SK-N-DZ (cell line): ENCODE measurements at regions not wholly inside any gene's neighbourhood (a gene's known extent, or its start where the extent isn't known, plus 50 kb on each side); places are given as distances from the start of the nearest gene placed in this dataset.
"Not testable (repeated sequence)": the region's sequence is repeated elsewhere in the genome, so short reads cannot be mapped to it uniquely, and the experiment has no call there.

Experiments used
- DNase-seq: peaks from one replicate; pipeline ENCODE4 v3.0.0-alpha.2; 2015; ENCODE audit warnings: low spot score

DNA sequence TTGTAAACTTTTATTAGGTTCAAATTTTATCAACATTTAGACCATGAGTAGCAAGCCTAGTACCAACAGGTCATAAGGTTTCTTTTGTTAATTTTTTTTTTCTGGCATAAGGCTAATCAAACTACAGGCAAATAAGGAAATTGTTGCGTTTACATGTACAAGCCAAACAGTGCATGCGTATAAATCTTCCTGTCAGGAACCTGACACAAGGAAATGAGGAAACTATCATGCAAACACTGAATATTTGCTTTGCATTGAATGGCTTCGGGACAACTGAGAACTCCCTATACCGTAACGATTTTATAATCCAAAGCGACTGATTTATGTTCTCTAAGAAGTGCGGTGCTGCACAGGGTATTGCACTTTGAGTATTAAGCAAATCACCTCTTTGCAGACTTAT, 133.0 kb upstream of the TRPC4 start:
- DNase-seq, result no peak

DNA sequence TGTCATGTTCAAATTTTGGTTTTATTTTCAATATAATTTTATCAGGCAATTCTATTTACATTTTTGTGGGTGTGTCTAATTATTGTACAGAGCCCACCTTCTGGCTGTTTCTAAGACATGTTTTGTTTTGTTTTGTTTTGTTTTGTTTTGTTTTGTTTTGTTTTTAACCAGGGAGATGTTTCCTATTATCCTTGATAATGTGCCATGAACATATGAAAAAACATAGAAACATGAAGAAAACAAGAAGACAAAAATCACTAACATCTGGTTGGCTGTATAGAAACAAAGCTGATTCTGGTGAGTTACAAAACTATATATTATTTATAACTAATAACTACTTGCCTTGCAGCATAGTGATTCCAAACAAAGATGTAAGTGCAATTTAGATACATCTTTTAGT, 128.1 kb upstream of the TRPC4 start:
- no peak for DNase-seq

DNA sequence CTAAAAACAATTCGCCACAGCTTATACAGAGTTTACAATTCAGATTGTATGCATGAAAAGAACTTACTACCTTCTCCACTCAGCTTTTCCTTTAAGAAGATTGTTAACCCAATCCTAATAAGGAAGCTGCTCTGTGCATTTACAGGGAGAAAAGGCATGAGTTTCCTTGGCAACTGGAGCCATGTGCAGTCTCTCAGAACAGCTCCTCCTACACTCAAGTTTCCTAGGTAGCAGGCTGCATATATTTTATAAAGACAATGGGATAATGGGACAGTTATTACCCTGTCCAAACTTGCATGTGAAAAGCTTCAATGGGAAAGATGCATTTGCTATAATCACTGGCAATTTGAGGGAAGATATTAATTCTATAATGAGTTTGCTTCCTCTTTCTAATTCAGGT, 125.5 kb upstream of the TRPC4 start:
- peak; percentile 10 for DNase-seq

DNA sequence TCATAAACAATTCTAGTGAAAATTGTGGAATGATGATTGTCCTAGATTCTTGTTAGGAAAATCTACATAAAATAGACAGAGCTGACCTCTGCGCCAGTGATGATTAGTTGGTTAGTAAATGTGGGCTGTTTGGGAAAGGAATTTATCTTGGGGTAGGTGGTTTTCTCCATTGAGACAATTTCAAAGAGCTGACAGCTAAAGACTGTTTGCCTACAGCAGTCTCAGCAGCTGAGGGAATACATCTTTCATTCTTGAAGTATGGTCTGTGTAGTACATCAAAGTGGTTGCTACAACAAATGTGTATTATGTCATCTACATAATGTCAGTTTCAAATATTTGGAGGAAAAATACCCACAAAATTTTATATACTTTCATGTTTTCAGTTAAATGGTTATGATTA, 117.2 kb upstream of the TRPC4 start:
- DNase-seq, result no peak

DNA sequence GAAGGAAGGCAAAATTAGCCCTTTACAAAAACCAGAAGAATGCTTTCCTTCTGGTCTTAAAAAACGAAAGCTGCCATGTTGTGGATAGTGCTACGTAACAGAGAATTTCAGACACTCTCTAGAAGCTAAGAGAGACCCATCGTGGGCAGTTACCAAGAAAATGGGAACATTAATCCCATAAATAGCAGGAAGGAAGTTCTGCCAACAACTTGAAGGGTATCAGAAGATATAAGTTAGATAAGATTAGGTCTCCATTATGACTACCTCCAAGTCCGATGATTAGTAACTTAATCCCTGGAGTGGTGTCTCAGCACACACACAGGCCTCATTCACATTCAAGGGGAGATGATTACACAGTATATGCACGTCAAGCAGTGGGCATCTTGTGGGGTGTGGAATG, 115.7 kb upstream of the TRPC4 start:
- DNase-seq, result no peak

DNA sequence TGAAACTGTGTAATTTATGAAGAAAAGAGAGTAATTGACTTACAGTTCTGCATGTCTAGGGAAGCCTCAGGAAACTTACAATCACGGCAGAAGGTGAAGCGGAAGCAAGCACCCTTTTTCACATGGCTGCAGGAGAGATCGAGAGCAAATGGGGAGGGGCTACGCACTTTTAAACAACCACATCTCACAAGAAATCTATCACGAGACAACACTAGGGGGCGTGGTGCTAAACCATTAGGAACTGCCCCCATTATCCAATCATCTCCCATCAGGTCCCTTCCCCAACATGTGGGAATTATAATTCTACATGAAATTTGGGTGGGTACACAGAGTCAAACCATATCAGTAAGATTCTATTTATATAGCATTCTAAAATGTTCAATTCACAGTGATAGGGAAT, 114.8 kb upstream of the TRPC4 start:
- DNase-seq, result no peak

DNA sequence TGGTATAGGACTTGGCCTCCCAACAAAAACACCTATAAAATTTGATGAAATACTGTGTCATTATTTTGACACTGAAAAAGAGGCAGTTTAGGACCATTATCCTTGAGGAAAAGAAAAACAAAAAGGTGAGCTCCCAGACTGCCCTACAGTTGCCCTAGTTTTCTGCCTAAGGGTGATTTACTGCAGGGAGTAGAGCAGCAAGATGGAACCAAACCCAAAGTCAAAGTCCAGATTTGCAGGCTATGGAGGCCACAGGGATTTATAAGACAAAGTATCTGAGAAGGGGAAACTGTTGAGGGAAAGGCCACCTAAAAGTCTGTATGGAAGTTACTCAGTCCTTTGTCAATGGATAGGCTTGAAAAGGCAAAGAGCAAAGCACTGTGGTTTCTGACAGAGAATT, 112.4 kb upstream of the TRPC4 start:
- no peak for DNase-seq

DNA sequence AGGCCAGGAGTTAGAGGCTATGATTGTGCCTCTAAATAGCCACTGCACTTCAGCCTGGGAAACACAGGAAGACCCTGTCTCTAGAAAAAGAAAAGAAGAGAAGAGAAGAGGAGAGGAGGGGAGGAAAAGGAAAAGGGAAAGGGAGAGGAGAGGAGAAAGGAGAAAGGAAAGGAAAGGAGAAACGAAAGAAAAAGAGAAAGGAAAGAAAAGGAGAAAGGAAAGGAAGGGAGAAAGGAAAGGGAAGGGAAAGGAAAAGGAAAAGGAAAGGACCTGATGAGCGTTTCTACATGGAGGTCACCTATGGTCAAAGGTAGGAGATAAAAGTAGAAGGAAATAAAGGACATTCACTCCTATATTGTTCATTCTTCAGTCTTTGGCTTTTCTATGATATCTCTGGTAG, 109.1 kb upstream of the TRPC4 start:
- no peak for DNase-seq

DNA sequence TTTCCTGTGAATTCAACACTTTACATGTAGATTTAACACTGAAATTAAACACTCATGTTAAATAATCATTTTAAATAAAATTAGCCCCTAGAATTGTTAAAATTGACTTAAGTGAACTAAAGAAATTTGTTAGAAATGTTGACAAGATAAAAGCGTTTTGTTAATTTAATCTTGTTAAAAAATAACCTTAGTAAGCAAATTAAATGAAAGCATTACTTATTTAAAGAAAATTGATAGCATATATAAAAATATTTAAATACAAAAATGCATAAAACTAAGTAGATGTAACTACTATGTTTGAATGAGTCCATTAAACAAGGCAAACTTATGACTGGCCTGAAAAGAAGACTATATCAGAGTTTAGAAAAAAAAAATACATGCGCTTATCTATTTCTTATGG, 99.0 kb upstream of the TRPC4 start:
- DNase-seq, result no peak

DNA sequence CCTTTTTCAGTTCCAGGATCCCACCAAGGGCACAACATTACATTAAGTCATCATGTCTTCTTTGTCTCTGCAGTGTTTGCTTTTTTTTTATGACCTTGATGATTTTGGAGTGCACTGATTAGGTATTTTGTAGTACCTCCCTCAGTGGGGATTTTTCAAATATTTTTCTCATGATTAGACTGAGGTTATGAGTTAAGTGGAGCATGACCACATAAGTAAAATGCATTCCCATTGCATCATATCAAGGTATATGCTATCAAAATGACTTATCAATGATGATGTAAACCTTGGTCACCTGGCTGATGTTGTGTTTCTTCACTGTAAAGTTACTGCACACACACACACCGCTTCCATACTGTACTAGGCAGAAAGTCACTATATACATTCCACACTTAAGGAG, 96.7 kb upstream of the TRPC4 start:
- no peak for DNase-seq

DNA sequence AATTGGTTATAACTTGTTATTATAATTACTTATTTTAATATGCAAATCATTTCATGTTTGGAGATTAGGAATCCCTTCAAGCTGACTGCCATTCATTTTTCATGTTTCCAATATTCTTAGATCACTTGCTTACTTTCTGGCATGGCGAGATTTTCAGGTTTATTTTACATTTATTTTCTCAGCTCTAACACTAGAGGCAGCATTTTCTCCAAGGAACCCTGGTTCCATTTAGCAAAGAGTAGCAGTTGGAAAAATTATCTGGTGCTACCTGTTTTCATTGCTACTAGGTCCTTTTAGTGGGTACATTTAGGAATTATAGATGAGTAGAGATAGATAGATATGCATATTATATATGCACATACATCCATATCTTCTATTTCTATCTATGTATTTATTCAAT, 90.9 kb upstream of the TRPC4 start:
- no peak for DNase-seq

DNA sequence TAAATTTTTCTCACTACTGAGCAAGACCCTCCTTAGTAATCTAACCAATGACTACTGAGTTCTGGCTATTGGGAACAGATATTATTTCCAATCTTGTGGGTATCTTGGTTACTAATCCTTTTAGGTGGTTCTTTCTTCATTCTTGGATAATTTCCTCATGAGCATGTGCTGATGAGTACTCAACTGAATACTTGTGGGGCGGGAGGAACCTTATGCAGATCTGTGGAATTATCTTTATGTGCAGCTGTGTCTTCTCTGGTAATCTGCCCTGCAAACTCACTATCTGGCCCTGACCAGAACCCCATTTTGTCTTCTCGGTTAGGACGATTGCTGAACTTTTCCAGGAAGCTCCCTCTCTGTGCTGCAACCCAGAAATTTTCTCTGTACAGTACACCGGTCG, 89.7 kb upstream of the TRPC4 start:
- DNase-seq, result no peak

DNA sequence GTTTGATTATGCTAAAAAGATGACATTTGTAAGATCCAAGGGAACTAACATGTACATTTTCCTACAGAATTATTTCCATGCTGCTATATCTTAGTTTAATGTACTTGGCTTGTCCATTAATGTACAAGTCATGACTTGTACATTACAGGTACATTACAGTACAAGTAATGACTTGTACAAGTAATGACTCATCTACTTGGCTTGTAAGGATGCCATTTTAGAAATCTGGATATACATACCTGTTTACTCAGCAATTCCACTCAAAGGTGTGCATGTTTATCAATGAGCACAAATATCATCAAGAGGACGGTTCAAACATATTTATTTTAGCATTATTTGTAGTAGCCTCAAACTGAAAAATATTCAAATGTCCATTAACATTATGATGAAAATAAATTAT, 87.0 kb upstream of the TRPC4 start:
- no peak for DNase-seq

DNA sequence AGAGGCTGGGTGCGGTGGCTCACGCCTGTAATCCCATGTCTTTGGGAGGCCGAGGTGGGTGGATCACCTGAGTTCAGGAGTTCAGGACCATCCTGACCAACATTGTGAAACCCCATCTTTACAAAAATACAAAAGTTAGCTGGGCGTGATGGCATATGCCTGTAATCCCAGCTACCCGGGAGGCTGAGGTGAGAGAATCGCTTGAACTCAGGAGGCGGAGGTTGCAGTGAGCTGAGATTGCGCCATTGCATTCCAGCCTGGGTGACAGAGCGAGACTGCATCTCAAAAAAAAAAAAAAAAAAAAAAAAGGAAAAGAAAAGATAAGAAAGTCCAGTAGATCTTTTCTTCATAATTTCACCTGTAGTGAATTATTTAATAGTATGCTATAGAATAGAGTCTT, 85.0 kb upstream of the TRPC4 start:
- DNase-seq, result not testable (repeated sequence)

DNA sequence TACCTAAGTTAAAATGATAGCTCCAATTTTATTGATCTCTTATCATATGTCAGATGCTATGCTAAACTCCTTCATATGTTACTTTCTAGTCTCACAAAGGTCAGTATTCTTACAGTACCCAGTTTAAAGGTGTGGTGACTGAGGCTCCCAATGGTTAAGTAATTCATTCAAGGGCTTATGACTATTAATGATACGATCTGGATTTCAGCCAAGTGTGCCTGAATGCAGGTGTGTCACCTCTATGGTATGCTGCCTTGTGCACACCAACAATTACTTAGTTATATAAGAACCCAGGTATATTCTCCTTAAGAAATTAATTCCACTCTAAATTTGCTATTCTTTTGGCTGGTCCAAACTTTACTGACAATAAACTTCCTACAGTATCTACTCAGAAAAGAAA, 84.6 kb upstream of the TRPC4 start:
- DNase-seq, result no peak

DNA sequence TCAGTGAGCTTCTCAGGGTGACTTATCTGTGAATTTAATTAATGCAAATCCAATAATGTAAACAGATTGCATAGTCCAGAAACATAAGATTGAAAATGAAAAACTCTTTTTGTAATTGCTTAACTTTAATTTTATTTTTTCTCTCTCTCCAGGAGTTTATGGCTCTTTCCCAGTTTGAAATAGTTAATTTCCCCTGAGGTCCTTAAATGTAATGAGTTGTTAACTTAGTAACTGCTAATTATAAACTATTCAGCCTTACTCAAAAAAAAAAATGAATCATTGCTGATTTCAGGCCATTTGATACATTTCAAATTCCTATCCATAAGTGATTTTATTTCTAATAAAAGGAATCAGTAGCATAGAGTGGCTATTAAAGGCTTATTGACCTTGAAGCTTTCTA, 84.1 kb upstream of the TRPC4 start:
- DNase-seq, result no peak

DNA sequence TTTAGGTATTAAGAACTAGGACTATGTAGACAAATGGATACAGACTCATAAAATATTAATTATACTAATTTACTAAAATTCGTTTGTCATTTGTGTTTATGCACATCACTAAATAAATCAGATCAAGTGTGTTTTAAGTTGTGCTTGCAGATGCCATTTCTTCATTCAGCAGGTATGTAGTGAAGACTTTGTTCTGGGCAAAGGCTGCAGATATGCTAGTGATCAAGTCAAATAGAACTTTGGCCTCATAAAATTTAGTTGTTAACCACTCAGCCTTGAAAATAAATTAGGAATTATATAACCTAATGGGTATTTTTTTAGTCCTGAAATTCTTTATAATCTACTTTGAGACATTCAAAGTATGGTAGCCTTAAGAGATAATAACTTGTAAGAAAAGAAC, 80.4 kb upstream of the TRPC4 start:
- no peak for DNase-seq

DNA sequence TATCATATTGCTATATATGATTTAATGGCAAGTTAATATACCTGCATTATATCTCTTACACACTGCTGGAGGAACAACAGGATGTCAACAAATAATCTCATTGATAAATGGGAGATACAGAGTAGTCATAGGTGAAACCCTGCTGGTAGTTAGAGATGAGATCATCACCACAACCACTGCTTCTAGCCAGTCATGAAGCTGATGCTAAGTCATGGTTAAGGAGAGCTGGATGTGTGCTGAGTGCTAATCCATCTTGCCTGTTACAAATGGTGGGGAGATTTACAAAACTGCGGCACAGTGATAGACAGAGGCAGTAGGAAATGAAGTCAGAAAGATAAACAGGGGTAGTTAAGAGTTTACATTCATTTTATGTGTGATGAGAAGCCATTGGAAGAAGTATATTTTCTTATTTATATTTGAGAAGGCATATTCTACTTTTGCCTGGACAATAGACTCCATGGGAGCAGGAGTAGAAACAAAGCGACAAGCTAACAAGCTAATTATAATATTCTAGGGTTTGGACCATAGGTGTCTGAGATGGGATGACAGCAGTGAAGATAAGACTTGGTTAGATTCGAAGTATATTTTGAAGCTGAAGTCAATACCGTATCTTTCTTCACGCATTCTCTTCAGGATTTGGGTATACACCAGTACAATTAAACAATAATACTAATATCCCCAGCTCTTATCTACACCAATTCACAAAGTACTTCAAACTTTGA, 78.0 kb upstream of the TRPC4 start:
- DNase-seq, result no peak

DNA sequence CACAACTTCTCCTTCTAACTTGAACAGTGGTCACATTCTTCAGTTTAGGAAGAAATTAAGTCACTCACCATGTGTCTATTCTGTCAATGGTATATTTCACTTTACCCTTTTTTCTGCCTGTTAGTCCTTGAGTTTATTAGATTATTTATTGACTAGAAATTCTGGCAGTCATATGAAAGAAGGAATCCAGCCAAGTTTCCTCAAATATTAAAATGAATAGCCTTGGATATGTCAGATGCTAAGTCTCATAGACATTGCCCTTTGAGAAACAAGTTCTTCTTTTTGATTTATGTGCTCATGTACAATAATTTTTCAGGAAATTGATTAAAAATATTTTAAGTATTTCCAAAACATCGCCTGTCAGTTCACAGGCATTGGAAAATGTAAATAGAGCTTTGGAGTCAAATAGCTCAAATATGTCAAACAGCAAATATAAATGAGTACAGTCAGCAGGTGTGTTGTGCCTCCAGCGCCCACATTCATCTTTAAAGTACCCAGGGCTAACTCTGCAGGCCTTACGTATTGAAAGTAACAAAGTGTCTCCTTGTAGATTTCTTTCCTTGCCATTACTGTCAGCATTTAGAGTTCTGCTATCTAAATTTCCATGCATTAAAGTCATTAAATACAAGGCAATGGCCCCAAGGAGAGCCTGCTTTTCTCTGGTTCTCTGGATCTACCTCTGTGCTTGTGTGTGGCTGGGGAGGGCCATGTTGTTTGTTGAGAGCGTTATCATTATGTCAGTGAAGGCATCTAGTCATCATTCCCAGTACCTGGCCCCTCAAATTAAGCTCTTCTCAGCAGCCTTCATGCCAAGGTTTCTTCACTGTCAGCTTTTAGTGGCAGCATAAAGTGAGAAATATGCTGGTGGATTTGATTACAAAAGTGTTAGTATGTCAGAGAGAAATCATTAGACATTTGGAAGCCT, 76.3 kb upstream of the TRPC4 start:
- no peak for DNase-seq

DNA sequence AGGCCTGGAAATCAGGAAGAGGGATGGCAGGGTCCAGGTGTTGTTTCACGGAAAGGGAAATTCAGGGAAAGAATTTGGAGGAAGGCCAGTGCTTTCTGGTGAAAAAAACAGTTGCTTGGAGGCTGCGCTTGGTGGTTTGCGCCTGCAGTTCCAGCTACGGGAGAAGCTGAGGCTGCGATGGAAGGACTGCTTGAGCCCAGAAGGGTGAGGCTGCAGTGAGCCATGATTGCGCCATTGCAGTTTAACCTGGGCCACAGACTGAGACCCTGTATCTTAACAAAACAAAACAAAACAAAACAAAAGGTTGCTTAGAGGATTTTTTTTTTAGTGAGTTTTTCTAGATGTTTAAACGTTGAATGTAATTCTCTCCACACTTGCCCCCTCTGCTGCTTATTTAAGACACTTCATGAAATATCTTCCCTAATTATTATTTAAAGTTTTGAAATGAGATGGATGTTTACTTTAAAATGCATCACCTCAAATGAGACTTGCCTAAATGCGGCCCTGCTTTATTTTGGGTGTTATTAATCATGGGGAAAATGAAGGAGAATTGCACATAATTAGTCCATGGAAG, 75.4 kb upstream of the TRPC4 start:
- no peak for DNase-seq

DNA sequence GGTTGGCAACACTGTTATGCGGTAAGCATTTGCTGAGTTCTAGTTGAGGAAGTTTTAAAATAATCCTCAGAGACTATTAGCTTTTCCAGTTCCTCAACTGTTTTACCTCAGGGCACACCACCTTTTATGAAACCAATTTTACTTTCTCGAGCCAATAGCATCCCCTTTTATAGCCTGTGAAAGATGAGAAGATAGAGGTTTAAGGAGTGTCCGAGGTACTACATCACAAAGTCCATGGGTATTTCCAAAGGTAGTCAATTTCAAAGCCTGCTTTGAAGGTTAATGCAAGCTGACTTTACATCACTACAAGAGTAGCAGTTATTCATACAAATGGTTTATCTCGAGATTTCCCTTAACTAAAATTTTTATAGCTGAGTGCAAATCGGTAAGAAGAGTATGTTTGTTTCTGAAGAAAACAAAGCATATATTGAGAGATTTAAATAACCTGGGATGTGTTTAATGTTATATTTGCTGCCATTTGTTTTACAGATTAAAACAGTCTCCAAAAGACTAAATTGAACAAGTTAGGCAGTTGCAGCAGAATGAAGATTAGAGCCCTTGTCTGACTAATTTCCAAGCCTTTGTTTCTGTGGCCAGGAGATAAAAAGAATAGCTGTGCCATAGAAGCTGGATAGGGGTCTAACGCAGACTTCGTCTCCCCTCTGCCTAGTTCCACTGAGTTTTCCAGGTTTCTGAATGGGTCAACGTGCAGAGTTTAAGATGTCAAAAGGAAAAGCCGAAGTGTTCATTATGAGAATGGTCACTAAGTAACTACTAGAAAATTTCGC, 74.7 kb upstream of the TRPC4 start:
- DNase-seq, result no peak

DNA sequence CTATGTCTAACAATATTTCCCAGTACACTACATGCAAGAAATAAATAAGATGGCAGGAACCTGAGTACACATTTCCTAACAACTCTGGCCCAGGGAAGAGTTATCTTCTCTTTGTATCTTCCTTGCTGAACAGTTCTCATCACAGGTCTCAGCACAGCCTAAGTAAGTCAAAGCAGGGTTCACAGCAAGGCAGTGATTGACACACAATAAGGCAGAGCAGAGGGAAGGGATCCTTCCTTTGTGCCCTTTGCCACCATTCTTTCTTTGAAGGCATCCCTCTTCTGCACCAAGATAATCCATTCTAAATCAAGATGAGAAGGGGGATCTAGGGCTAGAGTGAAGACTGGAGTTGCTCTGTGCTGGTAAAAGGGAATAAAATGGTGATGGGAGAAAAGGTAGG, 73.4 kb upstream of the TRPC4 start:
- no peak for DNase-seq
